Large intestine (tissue), 3 donors: ENCODE measurements at regions not wholly inside any gene's neighbourhood (a gene's known extent, or its start where the extent isn't known, plus 50 kb on each side); places are given as distances from the start of the nearest gene placed in this dataset.

Source experiments
- DNase-seq, 2 donors: peaks; one replicate each; pipeline versions ENCODE4 v3.0.0 to v3.0.0-alpha.2; 2013
- H3K27ac ChIP-seq: one replicate; pipeline ENCODE4 v1.5.1; 2013; ENCODE audit warnings: low read length
- H3K27me3 ChIP-seq: 2 replicates; pipeline ENCODE4 v1.6.1; 2013; ENCODE audit warnings: low read length; ENCODE audit not compliant: control insufficient read depth, insufficient read depth
- H3K36me3 ChIP-seq: 2 replicates; pipeline ENCODE4 v1.6.1; 2013; ENCODE audit warnings: low read length; ENCODE audit not compliant: control insufficient read depth, insufficient read depth
- H3K4me1 ChIP-seq: one replicate; pipeline ENCODE4 v1.6.1; 2013; ENCODE audit warnings: low read length; ENCODE audit not compliant: control insufficient read depth, insufficient read depth
- H3K4me3 ChIP-seq: one replicate; pipeline ENCODE4 v1.5.1; 2013; ENCODE audit warnings: low read length
- H3K9me3 ChIP-seq: one replicate; pipeline ENCODE4 v1.6.1; 2013; ENCODE audit warnings: mild to moderate bottlenecking, low read depth, low read length, moderate library complexity; ENCODE audit not compliant: control insufficient read depth
- WGBS: methylation state at CpG from one replicate; pipeline ENCODE4 v1.1.5; 2013; ENCODE audit warnings: low lambda C conversion rate; ENCODE audit not compliant: insufficient coverage; 5-methylcytosine and 5-hydroxymethylcytosine counted together

- Histone ChIP-seq H3K27me3 (no peaks in the 10 kb centered on the region), H3K4me1 (no peaks in the 10 kb centered on the region), H3K27ac (no peak overlapping the region), H3K9me3 (no peaks in the 10 kb centered on the region), H3K36me3 (no peaks in the 10 kb centered on the region), H3K4me3 (no peak overlapping the region)
- DNase-seq: no peak
- WGBS: 100% methylated on average over 1 of the region's 1 CpG
Measured at GRCh38 chr3:30972449-30972848, 78.0 kb upstream of the GADL1 start.

- no peaks in the 10 kb centered on the region for H3K27me3 ChIP-seq
- no peaks in the 10 kb centered on the region for H3K4me1 ChIP-seq
Measured at GRCh38 chr3:30974071-30974470, 79.6 kb upstream of the GADL1 start.

GRCh38 chr3:30977592-30977991 is 83.1 kb upstream of the GADL1 start:
- no peak overlapping the region for H3K4me3 ChIP-seq
- no peaks in the 10 kb centered on the region for H3K9me3 ChIP-seq
- H3K36me3 ChIP-seq: no peaks in the 10 kb centered on the region
- no peak overlapping the region for H3K27ac ChIP-seq
- no peaks in the 10 kb centered on the region for H3K4me1 ChIP-seq
- no peak for DNase-seq
- WGBS: no CpG with 5 or more reads among the region's 1 CpG
- no peaks in the 10 kb centered on the region for H3K27me3 ChIP-seq

More at GRCh38 chr3:30974071-30974470, 79.6 kb upstream of the GADL1 start:
- no peak for DNase-seq
- Histone ChIP-seq H3K9me3 (no peaks in the 10 kb centered on the region), H3K4me3 (no peak overlapping the region), H3K36me3 (no peaks in the 10 kb centered on the region), H3K27ac (no peak overlapping the region)
- no CpG with 5 or more reads among the region's 2 CpGs for WGBS

GRCh38 chr3:30980993-30981392 is 86.5 kb upstream of the GADL1 start:
- no peak overlapping the region for H3K4me3 ChIP-seq
- H3K9me3 ChIP-seq: no peaks in the 10 kb centered on the region
- no peak overlapping the region for H3K27ac ChIP-seq
- no peaks in the 10 kb centered on the region for H3K27me3 ChIP-seq
- DNase-seq: no peak
- H3K36me3 ChIP-seq: no peaks in the 10 kb centered on the region
- H3K4me1 ChIP-seq: no peaks in the 10 kb centered on the region

- Histone ChIP-seq H3K36me3 (no peaks in the 10 kb centered on the region), H3K4me3 (no peak overlapping the region), H3K27me3 (no peaks in the 10 kb centered on the region), H3K9me3 (no peaks in the 10 kb centered on the region), H3K4me1 (no peaks in the 10 kb centered on the region), H3K27ac (no peak overlapping the region)
- 60% methylated on average over 1 of the region's 3 CpGs for WGBS
- DNase-seq: no peak
Measured at GRCh38 chr3:30982416-30983075, 88.1 kb upstream of the GADL1 start.

GRCh38 chr3:30984855-30985749 is 90.6 kb upstream of the GADL1 start:
- no peaks in the 10 kb centered on the region for H3K4me1 ChIP-seq
- 0% methylated on average over 2 of the region's 4 CpGs for WGBS
- no peaks in the 10 kb centered on the region for H3K9me3 ChIP-seq
- no peak overlapping the region for H3K4me3 ChIP-seq
- no peaks in the 10 kb centered on the region for H3K36me3 ChIP-seq
- peak in 1 of 2 donors; percentile 11 for DNase-seq
- peaks cover 4% of the 10 kb centered on the region for H3K27me3 ChIP-seq
- no peak overlapping the region for H3K27ac ChIP-seq

GRCh38 chr3:30986551-30986950 is 92.1 kb upstream of the GADL1 start:
- 80% methylated on average over 1 of the region's 3 CpGs for WGBS
- H3K27me3 ChIP-seq: peaks cover 4% of the 10 kb centered on the region
- no peak overlapping the region for H3K4me3 ChIP-seq
- H3K36me3 ChIP-seq: no peaks in the 10 kb centered on the region
- no peaks in the 10 kb centered on the region for H3K4me1 ChIP-seq
- no peak for DNase-seq
- H3K27ac ChIP-seq: no peak overlapping the region
- H3K9me3 ChIP-seq: no peaks in the 10 kb centered on the region

- 54% methylated on average over 2 of the region's 3 CpGs for WGBS
- H3K36me3 ChIP-seq: no peaks in the 10 kb centered on the region
- H3K9me3 ChIP-seq: no peaks in the 10 kb centered on the region
Measured at GRCh38 chr3:30988769-30989168, 94.3 kb upstream of the GADL1 start.

GRCh38 chr3:30989276-30990030 is 95.0 kb upstream of the GADL1 start:
- DNase-seq: no peak
- no peak overlapping the region for H3K4me3 ChIP-seq
- 84% methylated on average over 2 of the region's 2 CpGs for WGBS
- H3K27me3 ChIP-seq: peaks cover 4% of the 10 kb centered on the region
- H3K4me1 ChIP-seq: no peaks in the 10 kb centered on the region
- no peaks in the 10 kb centered on the region for H3K9me3 ChIP-seq
- H3K27ac ChIP-seq: no peak overlapping the region
- H3K36me3 ChIP-seq: no peaks in the 10 kb centered on the region

More at GRCh38 chr3:30988769-30989168, 94.3 kb upstream of the GADL1 start:
- peak in 1 of 2 donors; percentile 16 for DNase-seq
- Histone ChIP-seq H3K27ac (no peak overlapping the region), H3K4me1 (no peaks in the 10 kb centered on the region), H3K27me3 (peaks cover 4% of the 10 kb centered on the region), H3K4me3 (no peak overlapping the region)

- H3K4me3 ChIP-seq: no peak overlapping the region
- no peaks in the 10 kb centered on the region for H3K27me3 ChIP-seq
- H3K36me3 ChIP-seq: no peaks in the 10 kb centered on the region
- no peak for DNase-seq
- no CpG with 5 or more reads among the region's 2 CpGs for WGBS
- H3K27ac ChIP-seq: no peak overlapping the region
- no peaks in the 10 kb centered on the region for H3K4me1 ChIP-seq
- no peaks in the 10 kb centered on the region for H3K9me3 ChIP-seq
Measured at GRCh38 chr3:30996467-30996866, 102.0 kb upstream of the GADL1 start.
